Epidermal melanocyte (primary cell): ENCODE measurements at regions not wholly inside any gene's neighbourhood (a gene's known extent, or its start where the extent isn't known, plus 50 kb on each side); places are given as distances from the start of the nearest gene placed in this dataset.
"Not testable (repeated sequence)": the region's sequence is repeated elsewhere in the genome, so short reads cannot be mapped to it uniquely, and the experiment has no call there.

Source experiments
- DNase-seq: peaks from one replicate; pipeline ENCODE4 v3.0.0; 2011; ENCODE audit warnings: low spot score; ENCODE audit not compliant: insufficient read length

- DNase-seq: no peak
Observed at GRCh38 chr2:187775651-187776050, 221.4 kb upstream of the TFPI start.

DNA sequence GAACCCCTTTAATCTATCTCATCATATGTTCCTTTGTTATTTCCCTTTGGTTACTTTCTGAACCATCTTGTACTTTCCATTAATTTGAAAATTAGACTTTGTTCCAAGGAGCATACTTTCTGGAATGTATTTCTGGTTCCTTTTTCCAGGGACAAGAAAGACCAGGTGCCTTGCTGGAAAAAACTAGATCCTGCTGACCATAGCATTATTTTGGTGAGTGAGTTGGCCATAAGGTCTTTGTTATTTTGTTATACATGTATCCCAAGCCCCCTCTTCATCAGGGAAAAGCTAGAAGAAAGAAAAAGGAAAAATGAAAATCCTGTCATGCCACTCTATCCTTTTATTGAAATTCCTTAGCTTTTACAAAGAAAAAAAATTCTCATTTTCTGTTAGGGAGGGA is 228.1 kb upstream of the TFPI start:
- no peak for DNase-seq

DNA sequence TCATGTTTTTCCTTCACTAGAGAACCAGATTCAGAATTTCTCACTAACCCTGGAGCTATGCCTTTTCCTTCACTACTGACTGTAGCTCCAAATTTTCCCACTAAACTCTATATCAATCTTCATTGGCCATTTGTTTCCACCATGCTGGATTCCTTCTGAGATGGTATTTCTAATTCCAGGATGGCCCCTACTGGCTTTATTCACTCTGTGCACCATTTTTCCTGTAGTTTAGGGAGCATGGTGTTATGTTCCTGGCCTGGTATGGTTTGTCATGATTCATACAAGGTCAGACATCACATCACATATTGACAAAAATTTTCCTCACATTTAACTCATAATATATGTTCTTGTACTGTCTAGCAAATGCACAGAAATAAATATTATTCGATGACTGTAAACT is 229.2 kb upstream of the TFPI start:
- no peak for DNase-seq

GRCh38 chr2:187784138-187784537 is 229.9 kb upstream of the TFPI start:
- DNase-seq: not testable (repeated sequence)

- DNase-seq: no peak
Observed at GRCh38 chr2:187799601-187800000, 245.4 kb upstream of the TFPI start.

DNA sequence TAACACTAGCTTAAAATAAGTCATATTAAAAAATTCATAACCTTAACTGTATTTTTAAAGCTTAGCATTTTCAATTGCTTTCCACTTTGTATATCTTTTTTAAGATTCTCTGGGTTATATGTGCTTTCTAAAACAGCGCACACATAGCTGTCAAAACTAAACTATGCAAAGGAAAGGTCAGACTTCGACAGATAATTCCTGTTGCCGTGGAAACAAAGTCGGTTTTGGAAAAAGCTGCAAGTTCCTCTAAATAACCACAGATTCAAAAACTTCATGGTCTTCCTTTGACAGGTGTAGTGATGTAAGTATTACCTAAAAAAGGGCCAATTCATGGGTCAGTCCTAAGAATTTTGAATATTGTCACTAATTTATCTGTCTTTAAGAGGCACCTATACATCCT is 249.6 kb upstream of the TFPI start:
- no peak for DNase-seq

DNA sequence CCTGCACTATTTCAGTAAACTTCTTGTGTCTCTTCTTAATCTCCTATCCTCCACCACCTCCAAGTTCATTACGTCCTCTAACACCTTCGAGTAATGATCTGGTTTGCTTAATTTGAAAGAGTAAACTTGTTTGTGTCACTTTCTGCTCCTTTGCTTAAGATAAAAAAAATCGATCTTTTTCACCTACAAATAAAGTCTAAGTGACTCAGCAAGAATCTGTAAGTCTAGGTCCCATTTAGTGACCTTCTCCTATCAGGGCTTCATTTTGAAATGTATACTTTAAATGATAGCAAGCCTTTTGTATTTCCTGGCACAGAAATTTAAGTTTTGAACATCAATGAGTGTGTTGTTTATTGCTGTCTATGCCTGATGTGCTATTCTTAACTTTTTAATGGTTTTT is 260.9 kb upstream of the TFPI start:
- DNase-seq: no peak

DNA sequence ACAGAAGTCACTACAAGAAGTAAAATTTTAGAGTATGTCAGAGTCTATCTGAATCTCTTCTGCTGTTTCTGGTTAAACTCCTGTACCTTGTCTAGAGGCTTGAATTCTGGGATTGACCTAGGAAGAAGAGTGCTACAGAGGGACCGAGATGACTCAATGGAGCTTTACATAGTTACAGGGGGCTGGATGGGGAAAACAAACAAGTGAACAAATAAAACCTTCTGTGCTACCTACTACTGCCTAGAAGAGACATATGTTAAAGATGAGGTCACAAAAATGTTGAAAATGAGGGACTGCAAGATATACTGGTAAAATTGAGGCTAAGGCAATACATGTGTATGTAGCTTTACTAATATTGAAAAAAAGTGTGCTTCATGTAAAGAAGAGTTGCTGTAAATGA is 265.4 kb upstream of the TFPI start:
- no peak for DNase-seq

GRCh38 chr2:187825108-187825507 is 270.9 kb upstream of the TFPI start:
- no peak for DNase-seq

- DNase-seq: no peak
Observed at GRCh38 chr2:187826023-187826422, 271.8 kb upstream of the TFPI start.

- DNase-seq: no peak
Observed at GRCh38 chr2:187834787-187835186, 280.6 kb upstream of the TFPI start.

DNA sequence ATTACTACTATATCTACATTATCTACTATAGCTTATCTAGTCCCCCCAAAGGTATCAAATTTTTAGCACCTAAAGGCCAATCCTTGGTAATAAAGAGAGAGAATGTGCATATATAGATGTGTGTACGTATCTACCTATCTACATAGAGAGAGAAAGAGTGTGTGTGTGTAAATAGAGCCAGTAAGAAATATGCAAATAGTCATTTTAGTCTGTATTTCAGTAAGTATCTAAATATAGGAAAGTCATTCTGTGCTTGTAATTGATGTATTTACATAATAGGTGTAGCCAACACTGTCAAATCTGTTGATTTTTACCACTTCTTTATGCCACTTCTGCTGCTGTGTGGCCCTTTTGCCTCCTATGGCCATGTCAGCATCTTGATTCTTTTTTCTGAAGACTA is 284.5 kb upstream of the TFPI start:
- DNase-seq: no peak

DNA sequence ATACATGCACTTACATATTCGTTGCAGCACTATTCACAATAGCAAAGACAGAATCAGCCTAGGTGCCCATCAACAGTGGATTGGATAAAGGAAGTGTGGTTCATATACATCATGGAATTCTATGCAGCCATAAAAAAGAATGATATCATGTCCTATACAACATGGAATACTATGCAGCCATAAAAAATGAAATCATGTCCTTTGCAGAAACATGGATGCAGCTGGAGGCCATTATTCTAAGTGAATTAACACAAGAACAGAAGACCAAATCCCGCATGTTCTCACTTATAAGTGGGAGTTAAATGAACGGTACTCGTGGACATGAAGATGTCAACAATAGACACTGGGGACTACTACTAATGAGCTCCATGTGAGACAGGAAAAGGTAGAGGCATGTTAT is 288.1 kb upstream of the TFPI start:
- no peak for DNase-seq

- peak; percentile 19 for DNase-seq
Observed at GRCh38 chr2:187842978-187843847, 289.0 kb upstream of the TFPI start.

DNA sequence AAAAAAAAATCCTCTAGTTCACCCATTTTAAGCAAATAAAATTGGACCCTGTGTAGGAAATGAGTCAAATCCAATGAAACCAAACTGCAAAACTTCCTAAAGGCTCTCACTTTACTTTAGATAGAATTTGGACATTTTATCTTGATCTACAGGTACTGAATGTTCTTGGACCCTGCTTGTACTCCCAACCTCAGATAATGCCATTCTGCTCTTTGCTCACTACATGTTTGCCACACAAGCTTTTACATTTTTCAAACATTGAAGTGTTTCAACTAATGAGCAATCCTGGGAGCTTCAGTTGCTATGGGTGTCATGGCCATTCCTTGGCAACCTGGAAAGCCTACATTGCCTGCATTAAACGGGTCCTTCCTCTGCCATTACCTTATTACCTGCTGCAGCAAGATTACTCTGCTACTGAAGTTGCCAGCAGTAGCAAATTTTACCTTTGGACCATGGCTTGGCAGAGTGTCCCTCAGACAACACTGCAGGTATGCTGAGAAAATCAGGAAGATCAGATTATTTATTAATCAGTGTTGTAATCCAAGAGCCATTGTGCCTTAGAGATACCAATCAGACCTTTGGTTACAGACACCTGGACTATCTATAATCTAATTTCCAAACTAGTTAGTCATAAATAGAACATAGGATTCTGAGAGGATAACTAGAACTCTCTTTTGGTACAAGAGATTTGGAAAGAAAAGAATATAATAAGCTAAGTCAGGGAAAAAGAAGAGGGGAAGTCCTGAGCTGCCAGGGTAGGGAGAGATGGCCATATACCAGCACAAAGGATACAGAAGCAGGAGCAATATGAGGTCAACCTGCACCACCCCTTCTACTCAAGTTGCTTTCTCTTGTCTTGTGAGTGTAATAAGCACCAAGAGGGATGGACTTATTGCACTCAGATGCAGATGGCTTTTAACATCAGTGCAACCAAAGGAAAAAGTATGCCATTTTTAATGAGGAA is 293.3 kb upstream of the TFPI start:
- no peak for DNase-seq

DNA sequence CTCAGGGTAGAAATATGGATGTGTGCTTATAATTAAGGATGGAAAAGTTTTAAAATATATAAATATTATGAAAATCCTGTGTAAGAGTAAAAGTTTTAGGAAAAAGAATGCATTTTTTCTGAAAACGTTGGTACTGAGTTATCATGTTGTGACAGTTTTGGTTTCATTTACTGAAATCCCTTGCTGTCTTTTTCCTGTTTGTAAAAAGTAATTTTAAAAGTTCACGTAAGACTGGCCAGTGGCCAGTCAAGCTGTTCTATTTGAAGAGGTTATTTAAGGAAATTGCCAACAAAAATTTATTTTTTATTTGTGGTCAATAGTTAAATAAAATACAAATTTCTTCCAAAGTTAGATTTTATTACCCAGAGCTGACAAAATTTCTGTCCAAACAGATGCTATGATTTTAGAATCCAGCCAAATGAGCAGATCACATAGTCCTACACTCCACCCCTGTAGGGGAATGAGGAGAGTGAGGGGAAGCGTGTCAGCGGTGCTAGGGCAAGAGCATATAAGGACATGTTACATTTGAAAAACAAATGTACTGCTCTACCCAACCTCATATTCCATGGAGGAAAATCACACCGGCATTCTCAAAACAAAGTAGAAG is 297.8 kb upstream of the TFPI start:
- no peak for DNase-seq

- DNase-seq: no peak
Observed at GRCh38 chr2:187853381-187853791, 299.2 kb upstream of the TFPI start.

GRCh38 chr2:187854801-187855200 is 300.6 kb upstream of the TFPI start:
- no peak for DNase-seq

- DNase-seq: no peak
Observed at GRCh38 chr2:187855689-187856088, 301.5 kb upstream of the TFPI start.

DNA sequence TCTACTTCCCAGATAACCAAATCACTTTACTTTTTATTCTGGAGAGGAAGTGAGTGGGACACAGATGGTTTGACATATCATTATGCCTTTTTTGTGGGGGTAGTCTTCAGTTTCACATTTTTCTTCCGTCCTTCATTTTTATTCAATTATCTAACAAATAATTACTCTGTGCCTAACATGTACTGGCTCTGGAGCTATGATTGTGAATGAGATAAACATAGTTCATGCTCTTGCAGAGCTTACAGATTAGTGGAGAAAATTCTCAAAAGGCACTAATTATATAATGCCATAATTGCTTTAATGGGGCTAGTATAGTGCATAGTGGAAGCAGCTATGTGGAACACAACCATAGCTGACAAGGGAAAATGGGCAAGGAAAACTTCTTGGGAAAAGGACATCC is 303.6 kb upstream of the TFPI start:
- no peak for DNase-seq

- DNase-seq: no peak
Observed at GRCh38 chr2:187862715-187863114, 308.5 kb upstream of the TFPI start.

DNA sequence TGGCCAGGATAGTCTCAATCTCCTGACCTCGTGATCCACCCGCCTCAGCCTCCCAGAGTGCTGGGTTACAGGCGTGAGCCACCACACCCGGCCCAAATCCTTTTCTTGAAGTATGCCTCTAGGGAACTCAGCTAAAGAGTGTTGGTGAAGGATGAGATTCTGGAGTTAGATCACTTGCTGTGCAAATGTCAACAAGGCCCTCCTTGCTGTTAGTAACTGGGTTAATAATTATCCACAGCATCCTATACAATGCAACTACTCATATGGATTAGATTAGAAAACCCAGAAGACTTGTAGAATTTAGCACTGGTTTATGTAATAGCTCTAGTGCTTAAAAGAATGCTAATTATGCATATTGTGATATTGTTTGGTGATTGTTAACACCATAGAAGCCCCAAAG is 310.8 kb upstream of the TFPI start:
- no peak for DNase-seq
